DOHH2 (cell line): ENCODE measurements at regions not wholly inside any gene's neighbourhood (a gene's known extent, or its start where the extent isn't known, plus 50 kb on each side); places are given as distances from the start of the nearest gene placed in this dataset.

Source experiments
- EZH2phosphoT487 ChIP-seq: fragments of 200-600 bp; sonication (generic); IDR thresholded peaks from 2 replicates; pipeline ENCODE4 v1.6.1; 2017; ENCODE audit warnings: borderline replicate concordance, mild to moderate bottlenecking, antibody characterized with exemption, low read length, moderate library complexity, mixed read lengths
- TF ChIP-seq, protein P1 (sequence below): fragments of 200-600 bp; sonication (generic); IDR thresholded peaks from one replicate; pipeline ENCODE4 v1.5.1; 2014; ENCODE audit warnings: antibody characterized with exemption, mild to moderate bottlenecking, low read depth, low read length; ENCODE audit not compliant: poor library complexity, severe bottlenecking

- TF ChIP-seq, protein P1, sequence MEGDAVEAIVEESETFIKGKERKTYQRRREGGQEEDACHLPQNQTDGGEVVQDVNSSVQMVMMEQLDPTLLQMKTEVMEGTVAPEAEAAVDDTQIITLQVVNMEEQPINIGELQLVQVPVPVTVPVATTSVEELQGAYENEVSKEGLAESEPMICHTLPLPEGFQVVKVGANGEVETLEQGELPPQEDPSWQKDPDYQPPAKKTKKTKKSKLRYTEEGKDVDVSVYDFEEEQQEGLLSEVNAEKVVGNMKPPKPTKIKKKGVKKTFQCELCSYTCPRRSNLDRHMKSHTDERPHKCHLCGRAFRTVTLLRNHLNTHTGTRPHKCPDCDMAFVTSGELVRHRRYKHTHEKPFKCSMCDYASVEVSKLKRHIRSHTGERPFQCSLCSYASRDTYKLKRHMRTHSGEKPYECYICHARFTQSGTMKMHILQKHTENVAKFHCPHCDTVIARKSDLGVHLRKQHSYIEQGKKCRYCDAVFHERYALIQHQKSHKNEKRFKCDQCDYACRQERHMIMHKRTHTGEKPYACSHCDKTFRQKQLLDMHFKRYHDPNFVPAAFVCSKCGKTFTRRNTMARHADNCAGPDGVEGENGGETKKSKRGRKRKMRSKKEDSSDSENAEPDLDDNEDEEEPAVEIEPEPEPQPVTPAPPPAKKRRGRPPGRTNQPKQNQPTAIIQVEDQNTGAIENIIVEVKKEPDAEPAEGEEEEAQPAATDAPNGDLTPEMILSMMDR: no peak
- TF ChIP-seq EZH2phosphoT487: no peak
Observed at GRCh38 chr15:62760538-62760937, 282.0 kb upstream of the TPM1 start.
